ENCODE measurements at regions not wholly inside any gene's neighbourhood (a gene's known extent, or its start where the extent isn't known, plus 50 kb on each side); places are given as distances from the start of the nearest gene placed in this dataset.

- H3K4me1 ChIP-seq (ENCODE audit: insufficient read depth): no peaks in the 10 kb centered on the region
- H3K36me3 ChIP-seq (ENCODE audit: insufficient read depth): no peaks in the 10 kb centered on the region
- Mint-ChIP-seq H3K4me1 (no peaks in the 10 kb centered on the region), H3K27ac (no peak overlapping the region), H3K4me3 (no peak overlapping the region), H3K27me3 (ENCODE audit: insufficient read depth, low read depth, poor library complexity) (peaks cover 4% of the 10 kb centered on the region), H3K9me3 (peaks cover 99% of the 10 kb centered on the region), H3K36me3 (ENCODE audit: low read depth) (peaks cover 38% of the 10 kb centered on the region)
- no peaks in the 10 kb centered on the region for H3K79me2 ChIP-seq (replicated peaks; ENCODE audit: insufficient read depth)
- DNase-seq (ENCODE audit: low spot score): no peak
- H3F3A ChIP-seq (replicated peaks; ENCODE audit: low read depth): no peaks in the 10 kb centered on the region
- no peak overlapping the region for H2AFZ ChIP-seq
- TF ChIP-seq, protein P1, sequence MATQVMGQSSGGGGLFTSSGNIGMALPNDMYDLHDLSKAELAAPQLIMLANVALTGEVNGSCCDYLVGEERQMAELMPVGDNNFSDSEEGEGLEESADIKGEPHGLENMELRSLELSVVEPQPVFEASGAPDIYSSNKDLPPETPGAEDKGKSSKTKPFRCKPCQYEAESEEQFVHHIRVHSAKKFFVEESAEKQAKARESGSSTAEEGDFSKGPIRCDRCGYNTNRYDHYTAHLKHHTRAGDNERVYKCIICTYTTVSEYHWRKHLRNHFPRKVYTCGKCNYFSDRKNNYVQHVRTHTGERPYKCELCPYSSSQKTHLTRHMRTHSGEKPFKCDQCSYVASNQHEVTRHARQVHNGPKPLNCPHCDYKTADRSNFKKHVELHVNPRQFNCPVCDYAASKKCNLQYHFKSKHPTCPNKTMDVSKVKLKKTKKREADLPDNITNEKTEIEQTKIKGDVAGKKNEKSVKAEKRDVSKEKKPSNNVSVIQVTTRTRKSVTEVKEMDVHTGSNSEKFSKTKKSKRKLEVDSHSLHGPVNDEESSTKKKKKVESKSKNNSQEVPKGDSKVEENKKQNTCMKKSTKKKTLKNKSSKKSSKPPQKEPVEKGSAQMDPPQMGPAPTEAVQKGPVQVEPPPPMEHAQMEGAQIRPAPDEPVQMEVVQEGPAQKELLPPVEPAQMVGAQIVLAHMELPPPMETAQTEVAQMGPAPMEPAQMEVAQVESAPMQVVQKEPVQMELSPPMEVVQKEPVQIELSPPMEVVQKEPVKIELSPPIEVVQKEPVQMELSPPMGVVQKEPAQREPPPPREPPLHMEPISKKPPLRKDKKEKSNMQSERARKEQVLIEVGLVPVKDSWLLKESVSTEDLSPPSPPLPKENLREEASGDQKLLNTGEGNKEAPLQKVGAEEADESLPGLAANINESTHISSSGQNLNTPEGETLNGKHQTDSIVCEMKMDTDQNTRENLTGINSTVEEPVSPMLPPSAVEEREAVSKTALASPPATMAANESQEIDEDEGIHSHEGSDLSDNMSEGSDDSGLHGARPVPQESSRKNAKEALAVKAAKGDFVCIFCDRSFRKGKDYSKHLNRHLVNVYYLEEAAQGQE (IDR thresholded peaks at IDR 0.05; ENCODE audit: unreplicated experiment): no peak
- TF ChIP-seq, protein P2, sequence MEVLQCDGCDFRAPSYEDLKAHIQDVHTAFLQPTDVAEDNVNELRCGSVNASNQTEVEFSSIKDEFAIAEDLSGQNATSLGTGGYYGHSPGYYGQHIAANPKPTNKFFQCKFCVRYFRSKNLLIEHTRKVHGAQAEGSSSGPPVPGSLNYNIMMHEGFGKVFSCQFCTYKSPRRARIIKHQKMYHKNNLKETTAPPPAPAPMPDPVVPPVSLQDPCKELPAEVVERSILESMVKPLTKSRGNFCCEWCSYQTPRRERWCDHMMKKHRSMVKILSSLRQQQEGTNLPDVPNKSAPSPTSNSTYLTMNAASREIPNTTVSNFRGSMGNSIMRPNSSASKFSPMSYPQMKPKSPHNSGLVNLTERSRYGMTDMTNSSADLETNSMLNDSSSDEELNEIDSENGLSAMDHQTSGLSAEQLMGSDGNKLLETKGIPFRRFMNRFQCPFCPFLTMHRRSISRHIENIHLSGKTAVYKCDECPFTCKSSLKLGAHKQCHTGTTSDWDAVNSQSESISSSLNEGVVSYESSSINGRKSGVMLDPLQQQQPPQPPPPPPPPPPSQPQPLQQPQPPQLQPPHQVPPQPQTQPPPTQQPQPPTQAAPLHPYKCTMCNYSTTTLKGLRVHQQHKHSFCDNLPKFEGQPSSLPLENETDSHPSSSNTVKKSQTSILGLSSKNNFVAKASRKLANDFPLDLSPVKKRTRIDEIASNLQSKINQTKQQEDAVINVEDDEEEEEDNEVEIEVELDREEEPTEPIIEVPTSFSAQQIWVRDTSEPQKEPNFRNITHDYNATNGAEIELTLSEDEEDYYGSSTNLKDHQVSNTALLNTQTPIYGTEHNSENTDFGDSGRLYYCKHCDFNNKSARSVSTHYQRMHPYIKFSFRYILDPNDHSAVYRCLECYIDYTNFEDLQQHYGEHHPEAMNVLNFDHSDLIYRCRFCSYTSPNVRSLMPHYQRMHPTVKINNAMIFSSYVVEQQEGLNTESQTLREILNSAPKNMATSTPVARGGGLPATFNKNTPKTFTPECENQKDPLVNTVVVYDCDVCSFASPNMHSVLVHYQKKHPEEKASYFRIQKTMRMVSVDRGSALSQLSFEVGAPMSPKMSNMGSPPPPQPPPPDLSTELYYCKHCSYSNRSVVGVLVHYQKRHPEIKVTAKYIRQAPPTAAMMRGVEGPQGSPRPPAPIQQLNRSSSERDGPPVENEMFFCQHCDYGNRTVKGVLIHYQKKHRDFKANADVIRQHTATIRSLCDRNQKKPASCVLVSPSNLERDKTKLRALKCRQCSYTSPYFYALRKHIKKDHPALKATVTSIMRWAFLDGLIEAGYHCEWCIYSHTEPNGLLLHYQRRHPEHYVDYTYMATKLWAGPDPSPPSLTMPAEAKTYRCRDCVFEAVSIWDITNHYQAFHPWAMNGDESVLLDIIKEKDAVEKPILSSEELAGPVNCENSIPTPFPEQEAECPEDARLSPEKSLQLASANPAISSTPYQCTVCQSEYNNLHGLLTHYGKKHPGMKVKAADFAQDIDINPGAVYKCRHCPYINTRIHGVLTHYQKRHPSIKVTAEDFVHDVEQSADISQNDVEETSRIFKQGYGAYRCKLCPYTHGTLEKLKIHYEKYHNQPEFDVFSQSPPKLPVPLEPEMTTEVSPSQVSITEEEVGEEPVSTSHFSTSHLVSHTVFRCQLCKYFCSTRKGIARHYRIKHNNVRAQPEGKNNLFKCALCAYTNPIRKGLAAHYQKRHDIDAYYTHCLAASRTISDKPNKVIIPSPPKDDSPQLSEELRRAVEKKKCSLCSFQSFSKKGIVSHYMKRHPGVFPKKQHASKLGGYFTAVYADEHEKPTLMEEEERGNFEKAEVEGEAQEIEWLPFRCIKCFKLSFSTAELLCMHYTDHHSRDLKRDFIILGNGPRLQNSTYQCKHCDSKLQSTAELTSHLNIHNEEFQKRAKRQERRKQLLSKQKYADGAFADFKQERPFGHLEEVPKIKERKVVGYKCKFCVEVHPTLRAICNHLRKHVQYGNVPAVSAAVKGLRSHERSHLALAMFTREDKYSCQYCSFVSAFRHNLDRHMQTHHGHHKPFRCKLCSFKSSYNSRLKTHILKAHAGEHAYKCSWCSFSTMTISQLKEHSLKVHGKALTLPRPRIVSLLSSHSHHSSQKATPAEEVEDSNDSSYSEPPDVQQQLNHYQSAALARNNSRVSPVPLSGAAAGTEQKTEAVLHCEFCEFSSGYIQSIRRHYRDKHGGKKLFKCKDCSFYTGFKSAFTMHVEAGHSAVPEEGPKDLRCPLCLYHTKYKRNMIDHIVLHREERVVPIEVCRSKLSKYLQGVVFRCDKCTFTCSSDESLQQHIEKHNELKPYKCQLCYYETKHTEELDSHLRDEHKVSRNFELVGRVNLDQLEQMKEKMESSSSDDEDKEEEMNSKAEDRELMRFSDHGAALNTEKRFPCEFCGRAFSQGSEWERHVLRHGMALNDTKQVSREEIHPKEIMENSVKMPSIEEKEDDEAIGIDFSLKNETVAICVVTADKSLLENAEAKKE (CRISPR knock-in tag; IDR thresholded peaks at IDR 0.05): no peak
- no peak for TF ChIP-seq JUNB (IDR thresholded peaks at IDR 0.05; ENCODE audit: unreplicated experiment)
- no peak for TF ChIP-seq EZH2 (IDR thresholded peaks at IDR 0.05; ENCODE audit: low read depth, unreplicated experiment)
- TF ChIP-seq STAT1 (IDR thresholded peaks at IDR 0.05; ENCODE audit: unreplicated experiment): no peak
- TF ChIP-seq POLR2AphosphoS5 (IDR thresholded peaks at IDR 0.05; ENCODE audit: low read depth): no peak
- TF ChIP-seq NANOG (IDR thresholded peaks at IDR 0.05; ENCODE audit: borderline replicate concordance): no peak
- no peak for TF ChIP-seq EZH2phosphoT487 (IDR thresholded peaks at IDR 0.05; ENCODE audit: unreplicated experiment)
- TF ChIP-seq ZNF331 (CRISPR knock-in tag; IDR thresholded peaks at IDR 0.05; ENCODE audit: low read depth): no peak
- no peak for TF ChIP-seq ZNF114 (CRISPR knock-in tag; IDR thresholded peaks at IDR 0.05)
- TF ChIP-seq, protein P3, sequence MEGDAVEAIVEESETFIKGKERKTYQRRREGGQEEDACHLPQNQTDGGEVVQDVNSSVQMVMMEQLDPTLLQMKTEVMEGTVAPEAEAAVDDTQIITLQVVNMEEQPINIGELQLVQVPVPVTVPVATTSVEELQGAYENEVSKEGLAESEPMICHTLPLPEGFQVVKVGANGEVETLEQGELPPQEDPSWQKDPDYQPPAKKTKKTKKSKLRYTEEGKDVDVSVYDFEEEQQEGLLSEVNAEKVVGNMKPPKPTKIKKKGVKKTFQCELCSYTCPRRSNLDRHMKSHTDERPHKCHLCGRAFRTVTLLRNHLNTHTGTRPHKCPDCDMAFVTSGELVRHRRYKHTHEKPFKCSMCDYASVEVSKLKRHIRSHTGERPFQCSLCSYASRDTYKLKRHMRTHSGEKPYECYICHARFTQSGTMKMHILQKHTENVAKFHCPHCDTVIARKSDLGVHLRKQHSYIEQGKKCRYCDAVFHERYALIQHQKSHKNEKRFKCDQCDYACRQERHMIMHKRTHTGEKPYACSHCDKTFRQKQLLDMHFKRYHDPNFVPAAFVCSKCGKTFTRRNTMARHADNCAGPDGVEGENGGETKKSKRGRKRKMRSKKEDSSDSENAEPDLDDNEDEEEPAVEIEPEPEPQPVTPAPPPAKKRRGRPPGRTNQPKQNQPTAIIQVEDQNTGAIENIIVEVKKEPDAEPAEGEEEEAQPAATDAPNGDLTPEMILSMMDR (conservative IDR thresholded peaks at IDR 0.05; ENCODE audit: low read depth in 2 of 2): no peak
- no peak for TF ChIP-seq CREB1 (CRISPR knock-in tag; IDR thresholded peaks at IDR 0.05; ENCODE audit: low read depth)
- TF ChIP-seq, protein P4, sequence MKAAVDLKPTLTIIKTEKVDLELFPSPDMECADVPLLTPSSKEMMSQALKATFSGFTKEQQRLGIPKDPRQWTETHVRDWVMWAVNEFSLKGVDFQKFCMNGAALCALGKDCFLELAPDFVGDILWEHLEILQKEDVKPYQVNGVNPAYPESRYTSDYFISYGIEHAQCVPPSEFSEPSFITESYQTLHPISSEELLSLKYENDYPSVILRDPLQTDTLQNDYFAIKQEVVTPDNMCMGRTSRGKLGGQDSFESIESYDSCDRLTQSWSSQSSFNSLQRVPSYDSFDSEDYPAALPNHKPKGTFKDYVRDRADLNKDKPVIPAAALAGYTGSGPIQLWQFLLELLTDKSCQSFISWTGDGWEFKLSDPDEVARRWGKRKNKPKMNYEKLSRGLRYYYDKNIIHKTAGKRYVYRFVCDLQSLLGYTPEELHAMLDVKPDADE (IDR thresholded peaks at IDR 0.05): no peak
- no peaks in the 10 kb centered on the region for H4K20me1 ChIP-seq (replicated peaks; ENCODE audit: insufficient read depth)
- no peak overlapping the region for H3K4me2 ChIP-seq
- ATAC-seq: no peak
- no peak overlapping the region for H3K27ac ChIP-seq (ENCODE audit: low read depth)
- H3K27me3 ChIP-seq (ENCODE audit: insufficient read depth): no peaks in the 10 kb centered on the region
- H3K9me2 ChIP-seq (ENCODE audit: insufficient read depth): no peaks in the 10 kb centered on the region
- H3K4me3 ChIP-seq: no peak overlapping the region
Measured at GRCh38 chr10:130484468-130485180, 348.4 kb downstream of the GLRX3 start.

Measured in GM23338 (cell line).